SU-DHL-6 (cell line): ENCODE measurements at regions not wholly inside any gene's neighbourhood (a gene's known extent, or its start where the extent isn't known, plus 50 kb on each side); places are given as distances from the start of the nearest gene placed in this dataset.

Experiments
- H2AFZ ChIP-seq: fragments of 200-600 bp; sonication (generic); 2 replicates; pipeline ENCODE4 v1.6.1; 2014; ENCODE audit warnings: low read depth, mild to moderate bottlenecking, moderate library complexity, mixed read lengths, antibody characterized with exemption, low read length; ENCODE audit not compliant: severe bottlenecking
- H3F3A ChIP-seq: fragments of 200-600 bp; shearing (Covaris generic); 2 replicates; pipeline ENCODE4 v1.6.0; 2016; ENCODE audit warnings: antibody characterized with exemption, mild to moderate bottlenecking; ENCODE audit not compliant: insufficient read depth
- H3K27ac ChIP-seq: fragments of 200-600 bp; sonication (generic); 2 replicates; pipeline ENCODE4 v1.5.1; 2016; ENCODE audit warnings: low read depth, mild to moderate bottlenecking, low read length, moderate library complexity, mixed read lengths
- H3K27me3 ChIP-seq: fragments of 200-600 bp; sonication (generic), shearing (Covaris generic); 2 replicates; pipeline ENCODE4 v1.6.0; 2014; ENCODE audit warnings: mild to moderate bottlenecking, low read length
- H3K36me3 ChIP-seq: fragments of 200-600 bp; sonication (generic); 2 replicates; pipeline ENCODE4 v1.6.1; 2014; ENCODE audit warnings: mild to moderate bottlenecking, low read length, mixed read lengths
- H3K4me2 ChIP-seq: fragments of 300-600, 200-600 bp; shearing (Covaris generic), sonication (generic); 2 replicates; pipeline ENCODE4 v1.6.0; 2014; ENCODE audit warnings: low read length, low read depth, mild to moderate bottlenecking; ENCODE audit not compliant: poor library complexity, severe bottlenecking
- H3K4me3 ChIP-seq: fragments of 200-600 bp; sonication (generic); 2 replicates; pipeline ENCODE4 v1.5.1; 2014; ENCODE audit warnings: antibody characterized with exemption, low read length, mild to moderate bottlenecking, mixed read lengths; ENCODE audit not compliant: insufficient read depth, poor library complexity, severe bottlenecking
- H3K79me2 ChIP-seq: fragments of 200-600 bp; sonication (generic); 2 replicates; pipeline ENCODE4 v1.6.1; 2014; ENCODE audit warnings: mild to moderate bottlenecking, low read length, moderate library complexity; ENCODE audit not compliant: insufficient read depth
- H3K9ac ChIP-seq: fragments of 200-600 bp; sonication (generic); 2 replicates; pipeline ENCODE4 v1.7.0; 2014; ENCODE audit warnings: mild to moderate bottlenecking, low read length
- H3K9me2 ChIP-seq: fragments of 200-600 bp; sonication (generic); replicated peaks from 2 replicates; pipeline ENCODE4 v1.6.1; 2014; ENCODE audit warnings: low read length; ENCODE audit not compliant: insufficient read depth
- H3K9me3 ChIP-seq: fragments of 200-600 bp; sonication (generic); 2 replicates; pipeline ENCODE4 v1.6.1; 2014; ENCODE audit warnings: low read length, mixed read lengths; ENCODE audit not compliant: insufficient read depth
- H4K20me1 ChIP-seq: fragments of 200-600 bp; sonication (generic); 2 replicates; pipeline ENCODE4 v1.6.1; 2014; ENCODE audit warnings: low read depth, mild to moderate bottlenecking, antibody characterized with exemption, low read length, moderate library complexity, mixed read lengths
- EZH2phosphoT487 ChIP-seq: fragments of 200-600 bp; sonication (generic), shearing (Covaris generic); conservative IDR thresholded peaks from 2 replicates; pipeline ENCODE4 v1.6.1; 2018; ENCODE audit warnings: mild to moderate bottlenecking, antibody characterized with exemption, low read length, moderate library complexity, mixed read lengths
- TF ChIP-seq, protein P1 (sequence below): fragments of 200-600 bp; sonication (generic); IDR thresholded peaks from one replicate; pipeline ENCODE4 v1.5.1; 2017; ENCODE audit warnings: antibody characterized with exemption, mild to moderate bottlenecking, low read length, moderate library complexity; ENCODE audit not compliant: insufficient read depth, poor library complexity, severe bottlenecking

DNA sequence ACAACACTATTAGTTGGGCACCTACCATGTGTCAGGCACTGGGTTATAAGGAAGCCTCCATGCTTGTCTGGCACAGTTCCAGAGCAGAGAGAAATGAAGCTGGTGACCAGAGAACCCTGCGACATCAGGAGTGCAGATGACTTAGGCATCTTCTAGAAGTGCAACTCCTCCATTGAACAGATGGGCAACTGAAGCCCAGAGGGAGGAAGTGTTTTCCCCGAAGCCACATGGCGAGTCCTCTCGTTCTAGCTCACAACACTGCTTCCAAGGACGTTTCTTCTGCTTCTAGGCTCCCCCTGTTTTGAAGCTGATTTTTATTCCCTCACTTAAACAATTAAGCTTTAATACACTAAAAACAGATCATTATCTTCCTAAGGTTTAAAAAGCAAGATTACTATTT, 109.8 kb upstream of the SYT13 start:
- H3K27ac ChIP-seq = no peak overlapping the region
- H2AFZ ChIP-seq = no peak overlapping the region
- no peaks in the 10 kb centered on the region for H4K20me1 ChIP-seq
- no peak overlapping the region for H3K9ac ChIP-seq
- no peak overlapping the region for H3K4me2 ChIP-seq
- no peaks in the 10 kb centered on the region for H3K79me2 ChIP-seq
- no peaks in the 10 kb centered on the region for H3F3A ChIP-seq
- H3K36me3 ChIP-seq = no peaks in the 10 kb centered on the region
- no peaks in the 10 kb centered on the region for H3K9me3 ChIP-seq
- TF ChIP-seq, protein P1, sequence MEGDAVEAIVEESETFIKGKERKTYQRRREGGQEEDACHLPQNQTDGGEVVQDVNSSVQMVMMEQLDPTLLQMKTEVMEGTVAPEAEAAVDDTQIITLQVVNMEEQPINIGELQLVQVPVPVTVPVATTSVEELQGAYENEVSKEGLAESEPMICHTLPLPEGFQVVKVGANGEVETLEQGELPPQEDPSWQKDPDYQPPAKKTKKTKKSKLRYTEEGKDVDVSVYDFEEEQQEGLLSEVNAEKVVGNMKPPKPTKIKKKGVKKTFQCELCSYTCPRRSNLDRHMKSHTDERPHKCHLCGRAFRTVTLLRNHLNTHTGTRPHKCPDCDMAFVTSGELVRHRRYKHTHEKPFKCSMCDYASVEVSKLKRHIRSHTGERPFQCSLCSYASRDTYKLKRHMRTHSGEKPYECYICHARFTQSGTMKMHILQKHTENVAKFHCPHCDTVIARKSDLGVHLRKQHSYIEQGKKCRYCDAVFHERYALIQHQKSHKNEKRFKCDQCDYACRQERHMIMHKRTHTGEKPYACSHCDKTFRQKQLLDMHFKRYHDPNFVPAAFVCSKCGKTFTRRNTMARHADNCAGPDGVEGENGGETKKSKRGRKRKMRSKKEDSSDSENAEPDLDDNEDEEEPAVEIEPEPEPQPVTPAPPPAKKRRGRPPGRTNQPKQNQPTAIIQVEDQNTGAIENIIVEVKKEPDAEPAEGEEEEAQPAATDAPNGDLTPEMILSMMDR = no peak
- no peak for TF ChIP-seq EZH2phosphoT487
- no peaks in the 10 kb centered on the region for H3K9me2 ChIP-seq
- no peaks in the 10 kb centered on the region for H3K27me3 ChIP-seq
- H3K4me3 ChIP-seq = no peak overlapping the region

DNA sequence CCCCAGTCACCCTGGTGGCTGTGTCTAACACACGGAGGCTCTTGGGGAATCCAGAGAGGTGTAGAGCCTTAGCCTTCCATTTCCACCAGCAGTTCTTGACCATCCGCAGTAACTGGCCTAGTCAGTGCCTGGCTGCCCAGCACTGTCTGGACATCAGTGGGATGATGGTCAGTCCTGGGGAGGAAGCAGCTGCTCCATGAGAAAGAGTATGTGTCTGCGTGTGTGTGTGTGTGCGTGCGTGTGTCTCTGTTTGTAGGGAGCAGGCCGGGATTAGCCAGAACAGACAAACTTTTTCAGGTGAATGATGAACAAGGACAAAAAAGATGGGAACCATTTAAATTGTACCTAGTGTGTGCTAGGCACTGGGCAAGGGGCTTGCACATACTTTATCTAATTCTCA, 109.3 kb upstream of the SYT13 start:
- TF ChIP-seq, protein P1 = no peak
- no peak for TF ChIP-seq EZH2phosphoT487
- H3K79me2 ChIP-seq = no peaks in the 10 kb centered on the region
- no peak overlapping the region for H3K9ac ChIP-seq
- H3K36me3 ChIP-seq = no peaks in the 10 kb centered on the region
- no peak overlapping the region for H3K4me3 ChIP-seq
- H2AFZ ChIP-seq = no peak overlapping the region
- no peaks in the 10 kb centered on the region for H3K9me2 ChIP-seq
- H3F3A ChIP-seq = no peaks in the 10 kb centered on the region
- H3K27me3 ChIP-seq = no peaks in the 10 kb centered on the region
- H3K9me3 ChIP-seq = no peaks in the 10 kb centered on the region
- no peak overlapping the region for H3K27ac ChIP-seq
- no peak overlapping the region for H3K4me2 ChIP-seq
- no peaks in the 10 kb centered on the region for H4K20me1 ChIP-seq

DNA sequence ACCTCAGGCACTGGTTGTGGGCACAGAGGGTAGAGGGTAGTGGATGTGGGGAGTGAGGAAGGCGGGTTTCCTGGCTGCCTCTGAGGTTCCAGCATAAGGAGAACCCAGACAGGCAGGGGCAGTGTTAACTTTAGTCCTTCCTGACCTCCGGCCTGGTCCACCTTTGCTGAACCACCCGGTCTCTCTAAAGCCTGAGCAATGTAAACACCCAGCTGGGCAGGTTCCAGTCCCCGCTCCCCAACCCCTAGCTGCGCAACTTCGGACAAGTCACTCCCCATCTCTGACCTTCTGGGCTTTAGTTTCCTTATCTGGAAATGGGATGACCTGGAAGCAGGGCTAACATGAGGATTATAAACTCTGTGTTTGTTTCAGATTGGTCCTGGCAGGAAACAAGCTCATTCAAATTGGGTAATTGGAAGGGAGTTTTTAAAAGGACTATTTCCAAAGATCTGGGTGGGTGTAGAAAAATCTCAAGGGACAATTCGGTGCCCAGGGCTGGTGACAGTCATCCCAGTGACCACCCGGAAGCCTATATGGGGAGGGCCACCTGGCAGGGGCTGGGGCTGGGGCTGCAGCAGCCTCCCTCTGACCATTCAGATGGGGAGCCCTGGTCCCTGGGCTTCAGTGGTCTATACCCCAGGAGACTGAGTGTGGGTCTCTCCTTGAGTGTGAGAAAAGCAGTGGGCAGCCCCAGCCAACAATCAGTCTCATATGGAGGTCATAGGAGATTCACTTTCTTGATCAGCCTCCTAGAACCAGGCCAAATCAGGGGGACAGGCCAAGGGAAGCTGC, 108.3 kb upstream of the SYT13 start:
- Histone ChIP-seq H3K27me3 (no peaks in the 10 kb centered on the region), H3K4me2 (no peak overlapping the region), H3F3A (no peaks in the 10 kb centered on the region), H4K20me1 (no peaks in the 10 kb centered on the region), H3K9me3 (no peaks in the 10 kb centered on the region), H3K4me3 (no peak overlapping the region), H3K9ac (no peak overlapping the region), H3K79me2 (no peaks in the 10 kb centered on the region), H3K27ac (no peak overlapping the region), H3K9me2 (no peaks in the 10 kb centered on the region), H3K36me3 (no peaks in the 10 kb centered on the region), H2AFZ (no peak overlapping the region)
- TF ChIP-seq, protein P1 = no peak
- TF ChIP-seq EZH2phosphoT487 = no peak
